Iris pigment epithelial cell (primary cell): ENCODE measurements at regions not wholly inside any gene's neighbourhood (a gene's known extent, or its start where the extent isn't known, plus 50 kb on each side); places are given as distances from the start of the nearest gene placed in this dataset.

Experiments
- DNase-seq: peaks from one replicate; pipeline ENCODE4 v3.0.0-alpha.2; 2011; ENCODE audit warnings: low read depth

DNA sequence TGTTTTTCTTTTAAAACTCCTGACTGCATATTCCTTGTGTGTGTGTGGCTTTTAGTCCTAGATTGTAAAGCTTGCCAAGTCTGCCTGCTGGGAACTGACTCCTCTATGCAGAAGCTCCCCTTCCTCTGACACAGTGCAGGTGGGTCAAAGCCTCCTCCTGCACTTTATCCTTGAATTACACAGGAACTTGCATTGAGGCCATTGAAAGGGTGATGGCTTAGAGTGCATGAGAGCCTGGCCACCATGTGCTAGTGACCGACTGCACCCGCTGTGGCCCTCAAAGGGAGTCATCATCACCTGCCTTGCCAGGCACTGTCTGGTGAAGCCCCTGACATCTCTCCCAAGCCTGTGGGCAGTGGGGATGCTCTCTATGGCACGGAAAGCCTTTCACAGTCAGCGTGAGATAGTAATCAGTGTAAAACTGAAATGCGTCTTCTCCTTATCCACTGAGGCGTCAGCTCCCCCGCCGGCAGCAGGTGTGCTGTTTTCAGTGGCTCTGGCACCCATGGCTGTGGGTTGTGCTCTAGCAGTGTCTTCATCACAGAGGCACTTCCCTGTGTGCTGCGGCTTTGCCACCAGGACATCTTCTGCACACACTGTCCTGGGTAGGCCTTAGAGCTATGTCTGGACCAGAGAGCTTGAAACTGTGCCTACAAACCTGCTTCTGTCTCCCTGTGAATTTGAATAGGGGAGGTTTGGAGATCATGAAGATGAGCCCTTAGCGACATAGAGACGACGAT, 87.9 kb downstream of the THBS2 start:
- DNase-seq: peak; percentile 47

DNA sequence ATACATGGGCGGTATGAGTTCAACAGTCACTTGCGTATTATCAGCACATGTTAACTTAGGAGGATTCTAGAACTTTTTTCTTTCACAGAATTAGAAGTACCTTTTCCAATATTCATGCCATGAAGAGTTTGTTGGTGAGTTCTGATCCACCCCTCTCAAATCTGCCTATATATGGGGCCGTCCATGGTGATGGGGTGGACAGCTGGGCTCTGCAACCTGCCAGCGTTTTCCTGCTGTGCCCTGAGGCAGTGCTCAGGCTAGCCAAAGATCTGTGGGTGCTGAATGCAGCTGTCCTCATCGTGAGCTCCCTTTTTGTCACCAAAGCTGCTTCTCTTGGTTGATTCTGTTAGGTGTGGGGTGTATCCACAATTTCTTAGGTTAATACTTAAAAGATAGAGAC, 88.7 kb downstream of the THBS2 start:
- DNase-seq: no peak

DNA sequence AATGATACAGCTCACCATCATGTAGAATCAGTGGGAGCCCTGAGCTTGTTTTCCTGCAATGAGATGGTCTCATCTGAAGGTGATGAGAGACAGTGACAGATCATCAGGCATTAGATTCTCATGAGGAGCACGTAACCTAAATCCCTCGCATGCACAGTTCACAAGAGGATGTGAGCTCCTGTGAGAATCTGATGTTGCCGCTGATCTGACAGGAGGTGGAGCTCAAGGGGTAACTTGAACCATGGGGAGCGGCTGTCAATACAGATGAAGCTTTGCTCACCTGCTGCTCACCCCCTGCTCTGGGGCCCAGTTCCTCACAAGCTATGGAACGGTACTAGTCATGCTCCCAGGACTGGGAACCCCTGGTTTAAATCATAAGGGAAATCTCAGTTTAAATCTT, 89.2 kb downstream of the THBS2 start:
- DNase-seq: no peak

DNA sequence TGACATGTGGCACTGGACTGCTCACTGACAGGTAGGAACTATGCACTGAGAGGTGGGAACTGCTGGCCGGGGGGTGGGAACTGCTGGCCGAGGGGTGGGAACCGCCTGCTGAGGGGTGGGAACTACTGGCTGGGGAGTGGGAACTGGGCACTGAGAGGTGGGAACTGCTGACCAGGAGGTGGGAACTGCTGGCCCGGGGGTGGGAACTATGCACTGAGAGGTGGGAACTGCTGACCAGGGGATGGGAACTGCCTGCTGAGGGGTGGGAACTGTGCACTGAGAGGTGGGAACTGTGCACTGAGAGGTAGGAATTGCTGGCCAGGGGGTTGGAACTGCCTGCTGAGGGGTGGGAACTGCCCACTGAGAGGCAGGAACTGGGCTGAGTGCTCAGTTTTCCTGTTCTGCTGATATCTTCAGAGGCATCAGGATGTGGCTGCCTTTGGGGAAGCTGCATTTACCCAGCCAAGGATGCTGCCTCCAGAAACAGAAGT, 90.2 kb downstream of the THBS2 start:
- peak; percentile 38 for DNase-seq

DNA sequence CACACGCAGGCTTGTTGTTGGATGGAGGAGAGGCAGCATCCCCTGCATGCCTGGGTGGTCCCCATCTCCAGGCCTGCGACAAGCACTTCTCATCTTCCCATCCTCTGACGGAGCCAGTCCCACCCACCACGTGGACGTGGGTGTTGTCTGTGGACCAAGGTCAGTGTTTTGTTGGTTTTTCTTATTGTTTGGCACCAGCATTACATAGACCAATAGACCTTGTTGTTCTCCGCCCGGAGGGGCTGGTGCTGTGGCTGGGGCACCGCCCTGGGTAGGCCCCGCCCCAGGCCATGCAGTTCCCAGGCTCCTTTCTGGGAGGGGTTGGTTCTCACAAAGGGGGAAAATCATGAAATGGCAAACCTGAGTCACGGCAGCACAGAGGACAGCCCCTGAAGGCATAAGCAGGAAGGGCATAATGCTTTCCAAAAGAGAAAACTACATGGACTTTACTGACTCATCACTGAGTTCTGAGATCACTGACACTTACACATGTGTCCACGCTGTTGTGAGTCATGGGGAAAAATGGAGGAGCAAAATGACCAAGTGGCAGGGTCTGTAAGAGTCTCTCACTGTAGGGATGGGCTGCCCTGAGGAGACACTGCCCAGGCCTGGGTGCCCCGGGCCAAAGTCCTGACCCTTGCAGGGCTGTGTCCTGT, 90.8 kb downstream of the THBS2 start:
- DNase-seq: peak; percentile 98

DNA sequence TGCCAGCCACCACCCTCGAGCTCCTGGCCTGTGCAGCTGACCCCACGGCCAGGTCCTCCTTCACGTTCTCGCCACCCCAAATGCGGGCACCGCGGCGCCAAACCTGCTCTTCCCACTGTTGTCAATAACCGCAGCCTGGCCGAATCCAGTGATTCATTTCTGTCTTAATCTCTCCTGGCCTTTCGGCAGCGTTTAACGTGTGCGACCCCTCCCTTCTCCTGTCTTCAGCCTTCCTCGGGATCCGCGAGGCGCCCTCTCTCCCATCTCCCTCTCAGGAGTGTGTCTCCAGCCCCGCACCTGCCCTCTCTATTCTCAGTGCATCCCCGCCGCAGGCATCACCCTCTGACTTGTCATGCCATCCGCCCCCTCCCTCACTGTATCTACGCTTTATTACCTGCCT, 91.4 kb downstream of the THBS2 start:
- no peak for DNase-seq

DNA sequence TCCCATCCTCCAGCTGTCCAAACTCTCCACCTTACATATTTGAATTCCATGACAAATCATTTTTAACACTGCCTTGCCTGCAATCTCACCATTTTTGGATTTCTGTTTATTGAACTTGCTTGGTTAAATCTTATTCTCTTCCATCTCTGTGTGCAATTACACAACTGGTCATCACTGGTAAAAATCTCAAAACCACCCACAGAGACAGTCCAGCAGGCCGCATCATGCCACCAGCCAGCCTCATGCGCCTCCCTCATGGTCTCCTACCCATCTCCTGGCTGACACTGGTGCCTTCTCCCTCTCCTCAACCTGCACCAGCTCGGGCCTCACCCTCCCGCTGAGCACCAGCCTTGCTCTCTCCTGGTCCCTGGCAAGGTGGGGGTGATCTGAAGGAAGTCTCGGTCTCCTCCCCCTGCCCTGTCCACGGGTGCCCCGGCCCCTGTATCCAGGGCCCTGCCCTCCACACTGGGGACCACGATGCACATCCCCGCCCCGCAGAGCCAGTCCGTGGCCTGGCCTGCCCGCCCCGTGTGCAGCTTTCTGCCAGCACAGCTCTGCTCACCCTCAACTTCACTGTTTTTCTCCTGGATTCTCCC, 92.0 kb downstream of the THBS2 start:
- no peak for DNase-seq

DNA sequence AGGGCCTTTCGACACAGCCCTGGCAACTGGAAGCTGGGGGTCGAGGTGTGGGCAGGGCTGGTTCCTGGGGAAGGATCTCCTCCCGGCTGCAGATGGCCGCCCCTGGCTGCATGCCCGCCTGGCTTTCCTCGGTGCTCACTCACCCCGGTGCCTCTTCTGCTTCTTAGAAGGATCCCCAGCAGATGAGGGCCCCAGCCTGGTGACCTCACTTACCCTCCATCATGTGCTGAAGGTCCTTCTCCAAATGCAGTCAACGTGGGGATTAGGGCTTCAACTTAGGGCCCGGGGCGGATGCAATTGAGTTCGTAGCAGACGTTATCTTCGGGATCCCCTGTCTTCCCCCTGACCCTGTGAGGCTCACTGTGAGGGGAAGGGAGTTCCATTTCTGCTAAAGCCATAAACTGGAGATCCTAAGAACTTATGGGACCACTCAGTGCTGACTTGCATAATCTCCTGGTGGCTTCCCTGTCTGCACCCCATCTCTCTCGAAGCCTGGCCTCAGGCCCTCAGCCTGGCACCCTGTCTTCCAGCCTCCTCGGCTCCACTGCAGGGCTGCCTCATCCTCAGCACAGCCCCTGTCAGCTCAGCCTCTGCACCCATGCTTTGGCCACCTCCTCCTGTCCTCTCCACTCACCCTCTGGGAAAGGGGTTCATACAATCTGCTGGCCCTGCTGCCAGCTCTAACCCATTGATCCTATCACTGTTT, 92.6 kb downstream of the THBS2 start:
- no peak for DNase-seq

DNA sequence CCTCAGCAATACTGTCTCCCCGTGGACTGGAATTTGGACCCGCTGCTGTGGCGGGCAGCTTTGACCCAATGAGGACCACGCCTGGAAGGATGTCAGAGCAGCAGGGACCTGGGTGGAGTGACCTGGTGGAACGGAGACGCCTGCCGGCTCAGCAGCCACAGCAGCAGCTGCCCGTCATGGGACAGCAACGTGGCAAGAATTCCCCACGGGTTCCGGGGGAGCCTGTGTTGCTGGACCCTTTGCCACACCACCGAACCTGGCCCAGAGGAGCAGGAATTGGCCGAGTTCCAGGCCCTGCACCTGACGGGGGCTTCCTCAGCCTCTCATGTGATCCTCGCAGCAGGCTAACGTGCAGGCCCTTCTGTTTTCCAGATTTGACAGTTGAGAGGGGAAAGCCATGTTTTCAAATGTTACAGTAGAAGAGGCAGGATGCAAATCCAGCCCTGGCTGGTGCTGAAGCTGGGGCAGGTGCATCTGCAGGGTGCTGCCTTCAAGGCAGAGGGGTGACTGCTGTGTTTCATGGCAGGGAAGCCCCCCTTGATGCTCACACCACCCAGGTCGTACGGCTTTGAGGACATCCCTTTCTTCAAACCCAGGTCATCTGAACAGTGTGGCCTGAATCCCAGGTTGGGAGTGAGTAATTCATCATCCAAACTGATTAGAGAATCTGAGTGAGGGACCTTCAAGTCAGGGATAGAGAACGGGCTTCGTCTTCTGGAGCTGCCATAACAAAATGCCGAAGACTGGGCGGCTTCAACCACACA, 93.4 kb downstream of the THBS2 start:
- no peak for DNase-seq

DNA sequence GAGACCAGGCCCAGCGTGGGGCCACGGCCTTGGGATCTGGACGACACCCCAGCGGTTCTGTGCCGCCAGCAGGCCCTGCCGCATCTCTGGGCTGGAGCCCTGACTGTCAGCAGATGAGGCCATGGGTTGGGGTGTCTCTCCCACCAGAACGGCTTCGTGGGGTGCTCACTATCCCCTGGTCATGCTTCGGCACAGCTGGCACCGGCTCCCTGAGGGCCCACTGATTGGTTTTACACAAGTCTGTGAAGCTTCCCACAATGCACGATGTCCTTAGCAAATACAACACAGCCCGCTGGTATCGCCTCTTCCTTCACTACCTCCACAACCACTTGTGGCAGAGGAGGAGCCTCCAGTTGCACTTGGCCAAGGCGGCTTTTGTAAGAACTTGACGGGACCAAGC, 94.3 kb downstream of the THBS2 start:
- DNase-seq: no peak

DNA sequence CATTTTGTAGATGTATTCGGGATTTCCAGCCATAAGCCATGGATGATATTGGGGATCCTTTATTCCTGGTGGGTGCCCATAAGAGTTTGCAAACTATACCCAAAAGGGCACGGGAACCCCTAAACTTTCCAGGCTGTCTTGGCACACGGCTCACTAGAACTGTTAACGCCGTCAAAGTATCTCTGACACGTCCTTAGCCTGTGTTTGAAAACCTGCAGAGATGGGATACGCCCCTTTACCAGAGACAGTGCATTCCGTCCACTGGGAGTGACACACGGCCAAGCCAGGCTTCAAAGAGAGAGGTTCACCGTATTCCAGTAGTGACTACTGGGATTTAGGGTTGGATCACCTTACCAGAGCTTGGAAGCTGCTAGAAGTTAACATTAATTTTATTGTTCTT, 95.0 kb downstream of the THBS2 start:
- DNase-seq: no peak

DNA sequence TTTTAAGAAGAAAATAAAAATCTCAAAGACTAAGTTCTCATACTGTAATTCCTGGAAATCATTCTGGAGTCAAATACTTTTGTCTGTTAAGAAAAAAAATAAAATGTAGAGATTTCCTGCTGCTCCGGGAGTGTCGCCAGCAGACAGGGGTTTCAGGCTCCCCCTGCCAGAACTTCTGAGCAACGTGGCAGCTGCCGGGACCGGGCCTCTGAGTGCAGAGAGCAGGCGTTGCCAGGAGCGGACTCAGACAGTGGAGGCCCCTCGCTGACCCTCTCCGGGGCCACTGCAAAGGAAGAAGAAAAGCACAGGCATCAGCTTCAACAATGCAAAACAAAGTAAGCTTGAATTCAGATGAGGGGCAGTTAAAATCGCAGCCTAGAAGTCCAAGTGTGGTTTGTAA, 95.5 kb downstream of the THBS2 start:
- DNase-seq: peak; percentile 77

DNA sequence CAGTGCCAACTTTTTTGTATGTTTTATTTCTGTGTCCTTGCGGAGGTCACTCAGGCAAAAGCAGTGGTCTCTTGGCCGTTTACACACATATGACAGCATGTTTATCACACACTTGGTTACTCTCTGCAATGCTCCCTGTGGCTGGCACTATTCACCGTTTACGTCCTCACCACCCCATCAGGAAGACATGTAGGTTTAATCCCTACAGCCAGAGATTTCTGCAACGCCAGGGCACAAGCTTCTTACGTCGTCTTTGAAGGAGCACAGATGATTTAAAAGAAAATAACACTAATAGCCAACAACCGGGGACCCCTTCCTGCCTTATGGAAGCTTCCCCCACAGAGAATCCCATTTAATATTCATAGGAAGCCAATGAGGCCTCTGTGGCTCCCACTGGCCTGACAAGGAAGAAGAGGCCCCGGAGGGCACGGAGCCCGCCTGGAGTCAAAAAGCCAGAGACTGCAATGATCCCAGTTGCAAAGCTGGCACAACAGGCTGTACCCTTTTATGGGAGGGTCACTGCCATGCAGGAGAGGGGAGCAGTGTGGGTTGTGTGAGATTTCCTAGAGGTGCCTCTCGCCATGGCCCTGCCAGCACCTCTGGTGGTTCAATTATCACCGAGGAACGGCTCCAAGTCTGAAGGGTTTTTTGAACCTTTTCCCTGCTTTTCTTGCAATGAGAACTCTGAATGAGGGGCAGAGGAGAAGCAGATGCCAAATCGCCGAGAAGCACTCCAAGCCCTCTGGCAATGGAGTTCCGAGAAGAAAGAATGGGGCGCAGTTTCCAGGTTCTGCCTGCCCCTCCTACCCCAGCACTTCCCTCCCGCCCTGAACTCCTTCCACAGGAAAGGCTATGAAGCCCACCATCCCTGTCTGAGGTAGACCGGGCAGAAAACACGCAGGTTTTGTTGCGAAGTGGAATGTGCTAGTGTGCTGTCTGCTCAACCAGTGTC, 96.2 kb downstream of the THBS2 start:
- DNase-seq: no peak

DNA sequence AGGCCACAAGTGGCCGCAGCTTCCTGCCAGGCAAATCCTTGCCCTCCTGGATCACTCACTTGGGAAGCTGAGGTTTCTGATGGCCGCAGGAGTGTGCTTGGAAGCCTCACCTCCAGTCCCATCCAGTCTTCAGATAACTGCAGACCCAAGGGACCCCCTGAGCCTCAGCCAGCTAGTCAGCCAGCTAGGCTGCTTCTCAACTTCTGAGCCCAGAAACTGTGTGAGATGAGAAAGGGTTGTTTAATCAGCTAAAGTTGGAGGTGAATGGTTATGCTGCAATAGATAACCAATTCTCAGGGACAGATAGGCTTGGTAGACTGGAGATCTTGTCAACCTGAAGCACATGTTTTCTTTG, 96.9 kb downstream of the THBS2 start:
- DNase-seq: no peak

DNA sequence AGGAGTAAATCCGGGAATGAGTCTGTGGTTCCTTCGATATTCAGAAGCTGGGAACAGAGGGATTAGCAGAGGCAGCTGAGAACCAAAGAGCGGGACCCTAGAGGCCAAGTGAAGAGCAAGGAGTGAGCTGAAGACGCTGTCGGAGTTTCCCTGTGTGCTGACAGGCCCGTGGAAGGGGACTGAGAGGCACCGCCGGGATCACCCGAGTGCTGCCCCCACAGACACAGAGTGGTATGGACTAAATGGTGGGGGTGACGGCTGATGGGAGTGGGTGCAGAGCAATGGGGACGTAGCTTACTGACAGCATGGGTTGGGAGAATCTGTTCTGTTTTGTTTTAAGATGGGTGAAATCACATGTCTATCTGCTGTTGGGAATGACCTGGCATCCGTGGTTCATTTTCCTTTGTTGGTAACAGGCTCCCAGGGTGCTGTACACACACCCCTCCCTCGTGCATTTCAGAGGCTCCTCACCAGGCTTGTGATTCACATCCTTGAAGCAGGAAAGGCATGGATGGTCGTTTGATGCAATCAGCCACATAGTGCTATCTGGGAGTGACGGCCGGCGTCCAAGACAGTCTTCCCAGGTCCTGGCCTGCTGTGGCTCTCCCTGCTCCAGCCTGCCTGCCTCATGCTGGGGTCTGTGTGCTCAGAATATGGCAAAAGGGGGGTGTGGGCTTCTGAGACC, 97.4 kb downstream of the THBS2 start:
- DNase-seq: peak; percentile 65

DNA sequence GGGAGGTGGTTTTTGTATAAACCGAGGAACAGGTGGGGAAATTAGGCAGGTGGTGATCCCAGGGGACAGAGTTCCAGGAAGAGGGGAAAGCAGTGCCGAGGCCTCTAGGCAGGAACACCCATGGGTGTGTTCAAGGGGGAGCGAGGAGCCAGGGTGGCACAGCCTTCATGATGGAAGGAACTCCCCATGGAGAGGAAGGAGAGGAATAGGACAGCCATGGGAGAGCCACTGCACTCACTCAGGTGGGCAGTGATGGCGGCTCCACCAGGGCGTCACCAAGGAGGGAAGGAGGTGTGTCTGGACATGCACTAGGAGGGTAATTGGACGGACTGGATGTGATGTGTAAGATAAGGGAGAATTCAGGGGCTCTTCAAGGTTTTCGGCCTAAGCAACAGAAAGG, 98.2 kb downstream of the THBS2 start:
- DNase-seq: no peak

DNA sequence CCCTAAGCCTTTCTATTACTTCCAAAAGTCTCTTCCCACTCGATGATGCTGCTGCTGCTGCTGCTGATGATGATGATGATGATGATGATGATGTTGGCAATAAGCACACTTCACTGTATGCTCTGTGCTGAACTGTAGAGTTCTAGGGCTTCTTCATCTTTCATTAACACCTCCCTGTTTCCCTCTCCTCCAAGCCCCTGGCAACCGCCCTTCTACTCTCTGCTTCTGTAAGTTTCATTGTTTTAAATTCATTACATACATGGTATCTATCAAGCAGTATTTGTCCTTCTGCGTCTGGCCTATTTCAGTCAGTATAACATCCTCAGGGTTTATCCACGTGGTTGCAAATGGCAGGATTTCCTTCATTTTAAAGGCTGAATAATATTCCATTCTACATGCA, 100.2 kb downstream of the THBS2 start:
- no peak for DNase-seq

DNA sequence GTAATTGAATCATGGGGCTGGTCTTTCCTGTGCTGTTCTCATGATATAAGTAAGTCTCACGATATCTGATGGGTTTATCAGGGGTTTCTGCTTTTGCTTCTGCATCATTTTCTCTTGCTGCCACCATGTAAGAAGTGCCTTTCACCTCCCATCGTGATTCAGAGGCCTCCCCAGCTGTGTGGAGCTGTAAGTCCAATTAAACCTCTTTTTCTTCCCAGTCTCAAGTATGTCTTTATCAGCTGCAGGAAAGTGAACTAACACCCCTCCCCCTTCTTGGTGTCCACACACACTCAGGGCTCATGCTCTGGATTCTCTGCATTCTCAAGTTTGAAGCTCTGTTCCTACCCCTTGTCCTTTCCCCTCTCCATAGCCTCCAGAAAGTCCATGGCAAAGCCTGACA, 107.1 kb downstream of the THBS2 start:
- DNase-seq: peak; percentile 43

DNA sequence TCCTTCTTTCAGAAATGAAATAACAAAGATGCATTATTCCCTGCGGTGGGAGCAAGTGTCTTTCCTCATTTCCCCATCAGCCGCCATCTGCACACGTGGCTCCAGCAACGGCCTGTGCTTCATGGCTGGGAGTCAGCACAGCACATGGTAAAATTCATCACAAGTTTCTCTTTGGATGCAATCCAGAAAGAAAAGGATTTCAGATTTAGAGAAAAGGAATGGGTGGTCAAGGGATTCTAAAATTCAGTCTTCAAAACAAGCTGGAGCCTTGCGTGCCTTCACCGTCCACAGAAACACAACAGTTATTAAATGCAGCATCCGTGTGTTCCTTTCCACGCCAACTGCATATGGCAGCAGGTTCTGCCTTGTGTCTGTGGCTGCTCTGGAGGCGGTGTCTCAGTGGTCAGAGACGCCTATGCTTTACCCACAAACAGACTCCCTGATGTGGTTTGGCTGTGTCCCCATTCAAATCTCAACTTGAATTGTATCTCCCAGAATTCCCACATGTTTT, 107.6 kb downstream of the THBS2 start:
- peak; percentile 47 for DNase-seq

DNA sequence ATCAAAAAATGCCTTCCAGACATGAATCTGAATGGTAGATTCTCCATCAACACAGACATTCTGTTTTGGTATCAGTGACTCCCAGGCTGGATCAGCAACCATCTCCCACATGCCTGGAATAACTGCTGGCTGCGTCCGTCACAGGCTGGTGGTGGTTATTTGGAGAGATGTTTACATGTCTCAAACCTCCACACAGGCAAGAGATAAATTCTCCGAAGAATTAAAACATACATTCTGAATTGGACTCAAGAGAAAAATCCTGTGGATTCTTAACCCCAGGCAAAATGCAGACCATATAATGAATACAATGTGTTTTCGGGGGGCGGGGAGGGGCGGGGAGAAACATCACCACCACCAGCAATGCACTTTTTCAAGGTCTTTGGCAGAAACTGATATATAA, 108.2 kb downstream of the THBS2 start:
- DNase-seq: peak; percentile 74
